HEK293T (cell line): ENCODE measurements at regions not wholly inside any gene's neighbourhood (a gene's known extent, or its start where the extent isn't known, plus 50 kb on each side); places are given as distances from the start of the nearest gene placed in this dataset.

Experiments used
- CTCF ChIA-PET: fragments of 350-600 bp; formaldehyde crosslinking; extraction: SDS; loops from one replicate; lab custom pipeline; 2021; ENCODE audit warnings: antibody characterized with exemption, inconsistent platforms; lab: Yijun Ruan, JAX
- POLR2A ChIA-PET: fragments of 350-600 bp; formaldehyde crosslinking; extraction: SDS; loops from one replicate; lab custom pipeline; 2020; ENCODE audit warnings: antibody characterized with exemption, inconsistent platforms; lab: Yijun Ruan, JAX
- DNase-seq: peaks from one replicate; pipeline ENCODE4 v3.0.0; 2012; ENCODE audit warnings: mixed read lengths; ENCODE audit errors: extremely low spot score
- ARNT ChIP-seq: fragments of 450-650 bp; IDR thresholded peaks from 2 replicates; pipeline ENCODE4 v1.6.1; 2017; ENCODE audit warnings: mild to moderate bottlenecking
- BHLHE40 ChIP-seq: fragments of 450-650 bp; IDR thresholded peaks from 2 replicates; pipeline ENCODE4 v1.6.1; 2016; ENCODE audit warnings: mild to moderate bottlenecking, moderate library complexity, borderline replicate concordance
- CTBP1 ChIP-seq: fragments of 450-650 bp; IDR thresholded peaks from 2 replicates; pipeline ENCODE4 v1.6.1; 2016; ENCODE audit warnings: borderline replicate concordance
- ELF4 ChIP-seq: fragments of 450-650 bp; IDR thresholded peaks from 2 replicates; pipeline ENCODE4 v1.6.1; 2017; ENCODE audit warnings: antibody characterized with exemption
- FOXA1 ChIP-seq: fragments of 450-650 bp; IDR thresholded peaks from 2 replicates; pipeline ENCODE4 v1.6.1; 2016; ENCODE audit warnings: mild to moderate bottlenecking
- FOXK2 ChIP-seq: fragments of 450-650 bp; IDR thresholded peaks from 2 replicates; pipeline ENCODE4 v1.6.1; 2016; ENCODE audit warnings: mild to moderate bottlenecking
- FOXM1 ChIP-seq: fragments of 450-650 bp; IDR thresholded peaks from 2 replicates; pipeline ENCODE4 v1.6.1; 2017; ENCODE audit warnings: mild to moderate bottlenecking, borderline replicate concordance
- HDGF ChIP-seq: fragments of 450-650 bp; IDR thresholded peaks from 2 replicates; pipeline ENCODE4 v1.6.1; 2017; ENCODE audit warnings: antibody characterized with exemption, borderline replicate concordance
- L3MBTL2 ChIP-seq: fragments of 450-650 bp; conservative IDR thresholded peaks from 2 replicates; pipeline ENCODE4 v1.6.1; 2016; ENCODE audit warnings: mild to moderate bottlenecking
- LEF1 ChIP-seq: fragments of 450-650 bp; IDR thresholded peaks from 2 replicates; pipeline ENCODE4 v1.6.1; 2017; ENCODE audit warnings: mild to moderate bottlenecking, borderline replicate concordance
- NFRKB ChIP-seq: fragments of 450-650 bp; IDR thresholded peaks from 2 replicates; pipeline ENCODE4 v1.6.1; 2016; ENCODE audit warnings: mild to moderate bottlenecking, moderate library complexity
- PKNOX1 ChIP-seq: fragments of 450-650 bp; IDR thresholded peaks from 2 replicates; pipeline ENCODE4 v1.6.1; 2016
- SP1 ChIP-seq: fragments of 450-650 bp; IDR thresholded peaks from 2 replicates; pipeline ENCODE4 v1.6.1; 2017
- SUZ12 ChIP-seq: fragments of 450-650 bp; IDR thresholded peaks from 2 replicates; pipeline ENCODE4 v1.6.1; 2016; ENCODE audit warnings: mild to moderate bottlenecking
- TARDBP ChIP-seq: fragments of 450-650 bp; IDR thresholded peaks from 2 replicates; pipeline ENCODE4 v1.6.1; 2016
- ZNF384 ChIP-seq: fragments of 450-650 bp; IDR thresholded peaks from 2 replicates; pipeline ENCODE4 v1.6.1; 2016

GRCh38 chr4:60923075-60923474 lies 277.1 kb upstream of the ADGRL3 start:
- ChIA-PET POLR2A (no interaction called here), CTCF (no interaction called here)
- DNase-seq, result no peak
- TF ChIP-seq NFRKB (no peak), FOXM1 (no peak), ZNF384 (no peak), PKNOX1 (no peak), SP1 (no peak), HDGF (no peak), ARNT (no peak)

DNA sequence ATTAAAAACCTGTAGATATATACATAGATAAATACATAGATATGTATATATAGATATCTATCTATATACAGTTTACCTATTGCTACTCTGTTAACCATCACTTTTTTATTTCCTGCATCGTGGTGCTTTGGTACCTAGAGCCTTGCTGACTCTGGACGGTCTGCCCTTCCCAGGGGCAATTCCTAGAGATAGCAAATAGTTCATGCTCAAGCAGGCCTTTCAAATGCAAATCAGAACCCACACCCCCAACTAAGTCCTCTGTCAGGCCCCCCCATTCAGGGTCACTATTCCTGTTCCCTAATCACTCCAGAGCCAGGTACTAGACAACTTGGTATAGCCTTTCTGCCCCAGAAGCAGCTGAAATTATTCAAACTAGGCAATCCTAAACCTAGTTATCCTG lies 273.5 kb upstream of the ADGRL3 start:
- TF ChIP-seq FOXM1, result no peak
- TF ChIP-seq FOXA1, result no peak
- TF ChIP-seq TARDBP, result no peak
- no peak for TF ChIP-seq SP1
- no peak for TF ChIP-seq NFRKB
- no peak for TF ChIP-seq CTBP1
- no peak for TF ChIP-seq FOXK2
- TF ChIP-seq L3MBTL2, result no peak
- TF ChIP-seq ZNF384, result no peak
- TF ChIP-seq SUZ12, result no peak
- no peak for TF ChIP-seq PKNOX1
- no peak for TF ChIP-seq LEF1
- no peak for TF ChIP-seq BHLHE40
- no peak for TF ChIP-seq ARNT
- TF ChIP-seq ELF4, result no peak
- no peak for TF ChIP-seq HDGF
- no peak for DNase-seq
- ChIA-PET POLR2A (no interaction called here), CTCF (no interaction called here)

GRCh38 chr4:60930866-60931265 lies 269.3 kb upstream of the ADGRL3 start:
- TF ChIP-seq HDGF (no peak), SUZ12 (no peak), FOXA1 (no peak), ZNF384 (no peak), ELF4 (no peak), ARNT (no peak), FOXM1 (no peak)

DNA sequence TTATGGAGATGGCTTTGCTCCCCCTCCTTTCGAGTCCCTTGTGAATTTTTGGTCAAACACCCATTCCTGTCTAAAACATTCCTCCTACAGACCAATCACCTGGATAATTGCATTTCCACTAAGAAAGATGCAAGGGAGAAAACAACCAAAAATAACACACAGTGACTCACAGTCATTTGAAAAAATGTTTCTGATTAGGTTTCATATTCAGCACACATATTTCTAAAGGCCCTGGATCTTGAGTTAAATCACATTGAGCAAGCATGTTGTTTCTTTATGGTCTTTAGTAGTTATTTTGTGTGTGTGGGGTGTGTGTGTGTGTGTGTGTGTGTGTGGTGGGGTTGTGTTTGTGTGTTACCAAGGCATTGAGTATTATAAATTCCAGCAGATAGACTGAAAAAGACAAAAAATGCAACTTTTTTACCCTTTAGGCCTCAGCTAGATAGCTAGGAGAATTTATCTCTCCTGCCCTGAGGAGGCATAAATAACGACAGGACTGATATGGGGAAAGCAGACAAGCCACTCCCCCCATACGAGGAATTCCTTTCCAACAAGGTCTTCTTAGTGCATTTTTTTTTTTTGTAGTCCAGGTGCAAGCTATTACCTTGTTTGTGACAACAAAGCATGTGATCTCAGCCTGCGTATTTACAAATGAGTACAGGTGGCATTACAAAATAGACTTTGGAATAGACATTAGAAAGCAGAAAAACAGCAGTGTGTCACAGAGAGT lies 265.4 kb upstream of the ADGRL3 start:
- POLR2A ChIA-PET, result no interaction called here
- DNase-seq, result no peak
- no peak for TF ChIP-seq LEF1
- no peak for TF ChIP-seq PKNOX1
- TF ChIP-seq SP1, result no peak
- no peak for TF ChIP-seq SUZ12
- no peak for TF ChIP-seq FOXM1
- no peak for TF ChIP-seq FOXK2
- TF ChIP-seq FOXA1, result no peak
- CTCF ChIA-PET, result no interaction called here

More at GRCh38 chr4:60930866-60931265, 269.3 kb upstream of the ADGRL3 start:
- POLR2A ChIA-PET, result no interaction called here
- DNase-seq, result no peak
- CTCF ChIA-PET, result no interaction called here

GRCh38 chr4:60938181-60938580 lies 261.9 kb upstream of the ADGRL3 start:
- CTCF ChIA-PET, result no interaction called here
- POLR2A ChIA-PET, result no interaction called here
- DNase-seq, result no peak
- no peak for TF ChIP-seq ELF4
- no peak for TF ChIP-seq SUZ12
- no peak for TF ChIP-seq SP1
- no peak for TF ChIP-seq TARDBP
- no peak for TF ChIP-seq LEF1
- TF ChIP-seq FOXM1, result no peak
- no peak for TF ChIP-seq PKNOX1
- TF ChIP-seq ZNF384, result no peak
- TF ChIP-seq HDGF, result no peak
- TF ChIP-seq BHLHE40, result no peak
- no peak for TF ChIP-seq CTBP1
- no peak for TF ChIP-seq L3MBTL2
- no peak for TF ChIP-seq NFRKB
- no peak for TF ChIP-seq FOXK2
- TF ChIP-seq ARNT, result no peak
- no peak for TF ChIP-seq FOXA1

DNA sequence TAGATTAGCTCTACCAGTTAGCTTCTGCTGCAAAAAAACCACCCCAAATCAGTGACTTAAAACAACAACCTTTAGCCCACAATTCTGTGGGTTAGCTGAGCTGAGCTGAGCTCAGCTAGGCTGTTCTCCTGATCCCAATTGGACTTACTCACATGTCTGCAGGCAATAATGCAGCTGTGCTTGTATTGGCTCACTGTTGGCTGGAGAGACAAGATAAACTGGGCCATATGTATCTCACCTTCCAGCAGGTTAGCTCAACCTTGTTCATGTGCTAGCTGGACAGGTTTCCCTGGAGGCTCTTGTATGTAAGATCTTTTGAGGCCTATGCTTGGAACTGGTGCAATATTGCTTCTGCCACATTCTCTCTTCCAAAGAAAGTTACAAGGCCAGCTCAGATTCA lies 261.5 kb upstream of the ADGRL3 start:
- ChIA-PET CTCF (no interaction called here), POLR2A (no interaction called here)
- no peak for TF ChIP-seq PKNOX1
- no peak for TF ChIP-seq TARDBP
- TF ChIP-seq NFRKB, result no peak
- TF ChIP-seq SUZ12, result no peak
- no peak for TF ChIP-seq LEF1
- no peak for TF ChIP-seq FOXK2
- no peak for TF ChIP-seq FOXA1
- no peak for TF ChIP-seq ELF4
- no peak for TF ChIP-seq BHLHE40
- TF ChIP-seq FOXM1, result no peak
- no peak for TF ChIP-seq SP1
- TF ChIP-seq CTBP1, result no peak
- TF ChIP-seq L3MBTL2, result no peak
- no peak for TF ChIP-seq ZNF384
- TF ChIP-seq ARNT, result no peak
- TF ChIP-seq HDGF, result no peak
- DNase-seq, result no peak
